Naive B cell (primary cell): ENCODE measurements at regions not wholly inside any gene's neighbourhood (a gene's known extent, or its start where the extent isn't known, plus 50 kb on each side); places are given as distances from the start of the nearest gene placed in this dataset.

Source experiments
- ATAC-seq, 2 donors: fragments of 150-1000 bp; cut with Tn5 transposase; 2 replicates each; pipeline ENCODE4 v1.10.0; 2021; ENCODE audit warnings: low read depth in 2 of 2, mild to moderate bottlenecking in 2 of 2, moderate library complexity in 2 of 2
- DNase-seq: peaks from one replicate; pipeline ENCODE4 v3.0.0; 2022
- H3K27ac Mint-ChIP-seq, 6 donors: one replicate each; pipeline ENCODE4 v1.8.0; 2020 to 2022; ENCODE audit warnings: mild to moderate bottlenecking in 6 of 6, mixed read lengths in 6 of 6, moderate library complexity in 5 of 6, inconsistent platforms in 2 of 6
- H3K27me3 Mint-ChIP-seq, 3 donors: one replicate each; pipeline ENCODE4 v1.8.0; 2021 to 2022; ENCODE audit warnings: mixed read lengths in 3 of 3, mild to moderate bottlenecking in 1 of 3
- H3K36me3 Mint-ChIP-seq, 2 donors: one replicate each; pipeline ENCODE4 v1.8.0; 2020 to 2022; ENCODE audit warnings: mixed read lengths in 2 of 2, inconsistent platforms in 1 of 2, mild to moderate bottlenecking in 1 of 2
- H3K4me1 Mint-ChIP-seq, 3 donors: one replicate each; pipeline ENCODE4 v1.8.0; 2020 to 2022; ENCODE audit warnings: mixed read lengths in 3 of 3, inconsistent platforms in 1 of 3, mild to moderate bottlenecking in 1 of 3, moderate library complexity in 1 of 3
- H3K4me3 Mint-ChIP-seq, 8 donors: one replicate each; pipeline ENCODE4 v1.8.0; 2020 to 2022; ENCODE audit warnings: mild to moderate bottlenecking in 8 of 8, mixed read lengths in 8 of 8, moderate library complexity in 8 of 8, inconsistent platforms in 2 of 8
- H3K9me3 Mint-ChIP-seq, 7 donors: one replicate each; pipeline ENCODE4 v1.8.0; 2020 to 2022; ENCODE audit warnings: mixed read lengths in 7 of 7, mild to moderate bottlenecking in 5 of 7, inconsistent platforms in 2 of 7, moderate library complexity in 1 of 7

GRCh38 chr6:80547827-80548226 is 441.4 kb downstream of the BCKDHB start:
- no peaks in the 10 kb centered on the region for H3K4me1 Mint-ChIP-seq
- no peak overlapping the region for H3K4me3 Mint-ChIP-seq
- ATAC-seq (no peak), DNase-seq (no peak)
- H3K36me3 Mint-ChIP-seq: no peaks in the 10 kb centered on the region
- peaks cover 0 to 2% (median 0%) of the 10 kb centered on the region in 7 donors for H3K9me3 Mint-ChIP-seq
- no peaks in the 10 kb centered on the region for H3K27me3 Mint-ChIP-seq
- no peak overlapping the region for H3K27ac Mint-ChIP-seq

- no peak for ATAC-seq
- Mint-ChIP-seq H3K27me3 (no peaks in the 10 kb centered on the region), H3K9me3 (peaks cover 0 to 5% (median under 1%) of the 10 kb centered on the region in 7 donors), H3K4me3 (no peak overlapping the region), H3K36me3 (no peaks in the 10 kb centered on the region), H3K27ac (no peak overlapping the region), H3K4me1 (no peaks in the 10 kb centered on the region)
- DNase-seq: no peak
These were observed 438.7 kb downstream of the BCKDHB start for GRCh38 chr6:80544976-80545722.

GRCh38 chr6:80544555-80544954 is 438.1 kb downstream of the BCKDHB start:
- Mint-ChIP-seq H3K4me3 (no peak overlapping the region), H3K4me1 (no peaks in the 10 kb centered on the region), H3K9me3 (peaks cover 0 to 8% (median 3%) of the 10 kb centered on the region in 7 donors), H3K27ac (no peak overlapping the region), H3K27me3 (no peaks in the 10 kb centered on the region), H3K36me3 (no peaks in the 10 kb centered on the region)
- ATAC-seq (no peak), DNase-seq (no peak)

- Mint-ChIP-seq H3K4me1 (no peaks in the 10 kb centered on the region), H3K4me3 (no peak overlapping the region), H3K27ac (no peak overlapping the region), H3K36me3 (no peaks in the 10 kb centered on the region), H3K27me3 (no peaks in the 10 kb centered on the region), H3K9me3 (peaks cover 0 to 9% (median 3%) of the 10 kb centered on the region in 7 donors)
- DNase-seq (no peak), ATAC-seq (no peak)
These were observed 437.2 kb downstream of the BCKDHB start for GRCh38 chr6:80543598-80544222.

- H3K4me1 Mint-ChIP-seq: no peaks in the 10 kb centered on the region
- no peaks in the 10 kb centered on the region for H3K27me3 Mint-ChIP-seq
- DNase-seq (no peak), ATAC-seq (no peak)
- no peak overlapping the region for H3K27ac Mint-ChIP-seq
- no peak overlapping the region for H3K4me3 Mint-ChIP-seq
- no peaks in the 10 kb centered on the region for H3K36me3 Mint-ChIP-seq
- peaks cover 0 to 9% (median 3%) of the 10 kb centered on the region in 7 donors for H3K9me3 Mint-ChIP-seq
These were observed 436.7 kb downstream of the BCKDHB start for GRCh38 chr6:80543151-80543550.

GRCh38 chr6:80541886-80542285 is 435.4 kb downstream of the BCKDHB start:
- no peak overlapping the region for H3K4me3 Mint-ChIP-seq
- H3K27ac Mint-ChIP-seq: no peak overlapping the region
- no peaks in the 10 kb centered on the region for H3K36me3 Mint-ChIP-seq
- no peaks in the 10 kb centered on the region for H3K4me1 Mint-ChIP-seq
- no peak for ATAC-seq
- DNase-seq: no peak
- H3K9me3 Mint-ChIP-seq: peaks cover 0 to 12% (median 3%) of the 10 kb centered on the region in 7 donors
- H3K27me3 Mint-ChIP-seq: no peaks in the 10 kb centered on the region

- Mint-ChIP-seq H3K27me3 (no peaks in the 10 kb centered on the region), H3K9me3 (peaks cover 0 to 17% (median 3%) of the 10 kb centered on the region in 7 donors), H3K4me1 (no peaks in the 10 kb centered on the region), H3K36me3 (no peaks in the 10 kb centered on the region), H3K27ac (no peak overlapping the region), H3K4me3 (no peak overlapping the region)
- ATAC-seq (no peak), DNase-seq (no peak)
These were observed 434.7 kb downstream of the BCKDHB start for GRCh38 chr6:80541181-80541580.

- DNase-seq (no peak), ATAC-seq (no peak)
- H3K9me3 Mint-ChIP-seq: peaks cover 0 to 21% (median 5%) of the 10 kb centered on the region in 7 donors
- H3K4me1 Mint-ChIP-seq: no peaks in the 10 kb centered on the region
- H3K36me3 Mint-ChIP-seq: no peaks in the 10 kb centered on the region
- no peak overlapping the region for H3K27ac Mint-ChIP-seq
- H3K4me3 Mint-ChIP-seq: no peak overlapping the region
- no peaks in the 10 kb centered on the region for H3K27me3 Mint-ChIP-seq
These were observed 434.2 kb downstream of the BCKDHB start for GRCh38 chr6:80540700-80541099.

GRCh38 chr6:80537118-80537972 is 430.9 kb downstream of the BCKDHB start:
- H3K4me3 Mint-ChIP-seq: no peak overlapping the region
- no peaks in the 10 kb centered on the region for H3K36me3 Mint-ChIP-seq
- H3K27me3 Mint-ChIP-seq: no peaks in the 10 kb centered on the region
- H3K4me1 Mint-ChIP-seq: no peaks in the 10 kb centered on the region
- H3K27ac Mint-ChIP-seq: no peak overlapping the region
- ATAC-seq (no peak), DNase-seq (no peak)
- peaks cover 0 to 26% (median 5%) of the 10 kb centered on the region in 7 donors for H3K9me3 Mint-ChIP-seq

GRCh38 chr6:80535914-80536565 is 429.6 kb downstream of the BCKDHB start:
- H3K27me3 Mint-ChIP-seq: no peaks in the 10 kb centered on the region
- no peaks in the 10 kb centered on the region for H3K36me3 Mint-ChIP-seq
- no peaks in the 10 kb centered on the region for H3K4me1 Mint-ChIP-seq
- ATAC-seq: no peak
- no peak overlapping the region for H3K4me3 Mint-ChIP-seq
- no peak overlapping the region for H3K27ac Mint-ChIP-seq
- no peak for DNase-seq
- peaks cover 0 to 26% (median 3%) of the 10 kb centered on the region in 7 donors for H3K9me3 Mint-ChIP-seq

GRCh38 chr6:80531681-80532619 is 425.5 kb downstream of the BCKDHB start:
- Mint-ChIP-seq H3K4me1 (no peaks in the 10 kb centered on the region), H3K9me3 (peaks cover 0 to 14% (median 0%) of the 10 kb centered on the region in 7 donors), H3K27ac (no peak overlapping the region), H3K27me3 (no peaks in the 10 kb centered on the region), H3K4me3 (no peak overlapping the region), H3K36me3 (no peaks in the 10 kb centered on the region)
- DNase-seq: no peak
- no peak for ATAC-seq

GRCh38 chr6:80530103-80530502 is 423.6 kb downstream of the BCKDHB start:
- DNase-seq (no peak), ATAC-seq (no peak)
- H3K27ac Mint-ChIP-seq: no peak overlapping the region
- H3K9me3 Mint-ChIP-seq: no peaks in the 10 kb centered on the region
- no peaks in the 10 kb centered on the region for H3K36me3 Mint-ChIP-seq
- no peaks in the 10 kb centered on the region for H3K27me3 Mint-ChIP-seq
- no peaks in the 10 kb centered on the region for H3K4me1 Mint-ChIP-seq
- no peak overlapping the region for H3K4me3 Mint-ChIP-seq
